IPS DF 6.9 (cell line): ENCODE measurements at regions not wholly inside any gene's neighbourhood (a gene's known extent, or its start where the extent isn't known, plus 50 kb on each side); places are given as distances from the start of the nearest gene placed in this dataset.

ENCODE experiments used
- DNase-seq: peaks from one replicate; pipeline ENCODE4 v3.0.0-alpha.2; 2013; ENCODE audit warnings: low read depth, low spot score
- H3K27ac ChIP-seq: one replicate; pipeline ENCODE4 v1.5.1; 2013; ENCODE audit warnings: low read length, control low read depth
- H3K27me3 ChIP-seq: 2 replicates; pipeline ENCODE4 v1.6.1; 2013; ENCODE audit warnings: mild to moderate bottlenecking, low read length; ENCODE audit not compliant: control insufficient read depth, insufficient read depth
- H3K36me3 ChIP-seq: 2 replicates; pipeline ENCODE4 v1.6.1; 2013; ENCODE audit warnings: low read length; ENCODE audit not compliant: control insufficient read depth, insufficient read depth
- H3K4me1 ChIP-seq: 2 replicates; pipeline ENCODE4 v1.6.1; 2013; ENCODE audit warnings: low read length; ENCODE audit not compliant: control insufficient read depth, insufficient read depth
- H3K4me3 ChIP-seq: 2 replicates; pipeline ENCODE4 v1.5.1; 2013; ENCODE audit warnings: mild to moderate bottlenecking, low read length
- H3K9me3 ChIP-seq: 2 replicates; pipeline ENCODE4 v1.6.1; 2013; ENCODE audit warnings: low read length, inconsistent platforms; ENCODE audit not compliant: control insufficient read depth, insufficient read depth
- WGBS: extraction: QIAGEN DNeasy Blood & Tissue Kit; methylation state at CpG from one replicate; pipeline ENCODE4 v1.1.7; 2013; ENCODE audit warnings: mixed read lengths, missing lambda C conversion rate; ENCODE audit not compliant: insufficient read length, insufficient coverage; 5-methylcytosine and 5-hydroxymethylcytosine counted together

DNA sequence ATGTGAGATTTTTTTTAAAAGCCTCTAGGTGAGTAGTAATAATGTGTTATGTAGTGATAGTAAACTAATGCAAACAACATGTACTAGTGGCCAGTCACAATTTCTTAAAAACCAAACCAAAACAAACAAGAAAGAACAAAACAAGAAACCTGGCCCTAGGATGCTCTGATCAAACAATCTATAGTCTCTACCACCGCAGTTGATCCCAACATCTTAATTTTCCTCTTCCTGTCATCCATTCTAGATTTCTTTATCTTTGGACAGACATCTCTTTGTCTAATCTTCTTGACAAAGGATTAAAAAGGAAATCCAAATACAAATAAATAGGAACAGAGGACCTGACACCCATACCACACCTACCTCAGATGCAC is 188.2 kb upstream of the ADAMTS5 start:
- DNase-seq, result no peak
- Histone ChIP-seq H3K27me3 (no peaks in the 10 kb centered on the region), H3K27ac (no peak overlapping the region), H3K4me3 (no peak overlapping the region), H3K9me3 (no peaks in the 10 kb centered on the region), H3K4me1 (no peaks in the 10 kb centered on the region), H3K36me3 (no peaks in the 10 kb centered on the region)
- WGBS, result no CpG with 5 or more reads among the region's 1 CpG

DNA sequence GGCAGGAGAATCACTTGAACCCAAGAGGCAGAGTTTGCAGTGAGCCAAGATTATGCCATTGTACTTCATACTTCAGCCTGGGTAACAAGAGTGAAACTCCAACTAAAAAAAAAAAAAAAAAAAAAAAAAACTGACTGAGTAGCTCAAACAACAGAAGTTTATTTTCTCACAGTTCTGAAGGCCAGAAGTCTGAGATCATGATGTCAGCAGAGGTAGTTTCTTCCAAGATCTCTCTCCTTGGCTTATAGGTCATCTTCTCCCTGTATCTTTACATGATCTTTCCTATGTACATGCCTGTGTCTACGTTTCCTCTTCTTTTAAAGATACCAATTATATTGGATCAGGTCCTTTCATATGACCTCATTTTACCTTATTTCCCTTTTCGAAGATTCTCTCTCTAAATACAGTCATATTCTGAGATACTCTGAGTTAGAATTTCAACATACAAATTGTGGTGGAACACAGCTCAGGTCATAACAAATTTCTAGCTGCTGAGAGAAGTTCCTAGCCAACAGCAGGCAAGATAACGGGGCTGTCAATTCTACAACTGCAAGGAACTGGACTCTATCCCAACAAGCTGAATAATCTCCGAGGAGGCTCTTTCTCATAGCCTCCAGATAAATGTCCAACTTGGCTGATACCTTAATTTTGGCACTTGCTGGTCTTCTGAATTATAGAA is 187.7 kb upstream of the ADAMTS5 start:
- no peaks in the 10 kb centered on the region for H3K9me3 ChIP-seq
- no peak for DNase-seq
- H3K36me3 ChIP-seq, result no peaks in the 10 kb centered on the region
- WGBS, result no CpG with 5 or more reads among the region's 4 CpGs
- no peaks in the 10 kb centered on the region for H3K27me3 ChIP-seq
- no peak overlapping the region for H3K4me3 ChIP-seq
- no peaks in the 10 kb centered on the region for H3K4me1 ChIP-seq
- H3K27ac ChIP-seq, result no peak overlapping the region

DNA sequence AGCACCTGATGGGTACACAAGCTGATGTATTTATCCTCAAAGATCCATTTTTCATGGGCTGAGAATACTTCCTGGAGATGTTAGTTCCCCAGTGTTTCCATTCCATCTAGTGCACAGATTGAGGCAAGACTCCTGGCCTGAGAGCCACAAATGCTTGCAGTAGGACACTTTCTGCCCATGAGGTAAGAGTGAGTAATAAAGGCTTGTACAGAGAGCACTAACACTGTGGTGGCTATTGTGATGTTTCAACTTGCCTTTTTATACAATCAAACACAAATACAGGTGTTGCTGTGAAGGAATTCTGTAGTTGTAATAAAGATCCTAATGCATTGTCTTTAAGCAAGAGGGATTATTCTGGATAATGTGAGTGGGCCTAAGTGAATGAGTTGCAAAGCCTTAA is 186.1 kb upstream of the ADAMTS5 start:
- no peaks in the 10 kb centered on the region for H3K9me3 ChIP-seq
- DNase-seq, result no peak

DNA sequence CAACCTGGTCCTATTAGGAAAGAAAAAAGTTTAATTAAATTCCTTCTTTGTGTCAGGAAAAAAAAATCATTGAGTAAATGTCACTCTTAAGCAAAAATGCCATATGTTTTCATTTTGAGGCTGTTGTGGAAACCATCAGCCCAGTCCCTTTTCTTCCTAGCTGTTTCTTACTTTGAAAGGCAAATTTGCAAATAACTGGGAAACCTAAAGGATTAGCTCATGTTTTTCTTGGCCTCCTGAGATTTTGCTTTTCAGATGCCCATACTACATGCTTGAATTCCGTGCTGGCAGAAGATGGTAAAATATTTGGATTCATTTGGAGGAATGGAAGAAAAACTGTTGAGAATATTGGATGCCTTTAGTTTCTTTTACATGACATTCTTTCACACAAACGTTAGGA is 182.1 kb upstream of the ADAMTS5 start:
- Histone ChIP-seq H3K27me3 (no peaks in the 10 kb centered on the region), H3K4me1 (no peaks in the 10 kb centered on the region), H3K4me3 (no peak overlapping the region), H3K9me3 (no peaks in the 10 kb centered on the region), H3K27ac (no peak overlapping the region), H3K36me3 (no peaks in the 10 kb centered on the region)
- no CpG with 5 or more reads among the region's 2 CpGs for WGBS
- DNase-seq, result no peak

More for the DNA sequence above, 186.1 kb upstream of the ADAMTS5 start:
- Histone ChIP-seq H3K27ac (no peak overlapping the region), H3K27me3 (no peaks in the 10 kb centered on the region), H3K4me3 (no peak overlapping the region), H3K4me1 (no peaks in the 10 kb centered on the region), H3K36me3 (no peaks in the 10 kb centered on the region)

DNA sequence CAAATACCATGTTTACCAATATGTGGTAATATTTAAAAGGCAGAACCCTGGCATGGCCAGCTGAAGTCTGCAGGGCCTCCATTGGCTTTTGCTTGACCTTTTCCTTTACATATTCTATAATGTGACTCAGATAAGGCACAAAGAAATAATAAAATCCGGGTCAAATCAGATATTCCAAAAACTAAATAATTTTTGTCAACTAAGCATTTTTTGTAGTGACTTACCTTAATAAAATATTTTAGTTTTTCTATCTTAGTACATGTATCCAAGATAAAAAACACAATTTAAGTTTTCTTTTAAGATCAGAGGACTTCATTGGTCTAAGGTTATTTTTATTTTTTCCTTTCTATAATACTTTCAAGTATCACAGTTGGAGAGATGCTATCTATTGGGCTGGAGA is 179.4 kb upstream of the ADAMTS5 start:
- H3K27ac ChIP-seq, result no peak overlapping the region
- no peaks in the 10 kb centered on the region for H3K9me3 ChIP-seq
- no peak for DNase-seq
- no peaks in the 10 kb centered on the region for H3K27me3 ChIP-seq
- no peaks in the 10 kb centered on the region for H3K4me1 ChIP-seq
- no CpG with 5 or more reads among the region's 1 CpG for WGBS
- no peaks in the 10 kb centered on the region for H3K36me3 ChIP-seq
- H3K4me3 ChIP-seq, result no peak overlapping the region

DNA sequence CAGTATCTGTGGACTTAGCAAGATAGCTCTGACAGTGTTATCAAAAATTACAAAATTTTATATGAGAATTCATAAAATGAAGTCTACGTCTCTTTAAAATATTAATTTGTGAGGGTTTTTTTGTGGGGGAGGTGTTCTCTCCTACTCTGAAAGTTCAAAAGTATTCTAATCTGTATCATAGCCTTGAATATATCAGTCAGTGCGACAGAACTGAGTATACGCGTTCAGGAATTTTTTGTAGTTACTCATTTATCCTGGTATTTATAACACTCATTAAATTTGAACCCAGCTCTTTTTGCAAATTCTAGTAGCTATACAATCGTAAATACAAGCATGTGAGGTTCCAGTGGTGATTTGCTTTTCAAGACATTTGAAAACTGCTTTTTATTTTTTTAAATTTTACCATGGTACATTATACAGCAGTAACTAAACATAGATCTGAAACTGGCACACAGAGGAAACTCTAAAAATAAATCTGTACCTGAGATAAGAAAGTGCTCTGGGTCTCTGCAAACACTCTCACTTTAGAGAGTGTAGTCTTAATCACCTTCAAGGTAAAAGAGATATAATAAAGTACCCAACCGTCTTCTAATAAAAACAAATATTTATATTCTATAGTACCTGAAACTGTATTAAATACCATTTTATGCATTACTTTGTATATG is 178.4 kb upstream of the ADAMTS5 start:
- Histone ChIP-seq H3K27ac (no peak overlapping the region), H3K4me1 (no peaks in the 10 kb centered on the region), H3K9me3 (no peaks in the 10 kb centered on the region), H3K36me3 (no peaks in the 10 kb centered on the region), H3K4me3 (no peak overlapping the region), H3K27me3 (no peaks in the 10 kb centered on the region)
- no CpG with 5 or more reads among the region's 6 CpGs for WGBS
- DNase-seq, result no peak

DNA sequence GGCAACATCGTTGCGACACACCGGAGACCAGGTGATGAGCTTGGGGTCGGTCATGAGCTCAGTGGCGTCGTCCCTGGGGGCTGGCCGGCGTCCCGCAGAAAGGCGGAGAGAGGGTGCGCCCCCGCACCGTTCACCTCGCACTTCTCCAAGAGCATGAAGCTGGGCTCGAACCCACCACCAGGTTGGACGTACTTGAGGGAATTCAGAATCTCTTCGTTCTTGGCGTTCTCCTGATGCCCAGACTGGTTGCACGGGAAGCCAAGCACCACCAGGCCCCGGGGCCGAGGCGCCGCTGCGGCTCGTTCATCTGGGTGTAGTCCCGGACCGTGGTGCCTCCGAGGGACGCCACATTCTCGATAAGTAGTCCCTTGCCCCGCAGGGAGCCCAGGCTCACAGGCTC is 176.6 kb upstream of the ADAMTS5 start:
- WGBS, result no CpG with 5 or more reads among the region's 31 CpGs
- H3K4me3 ChIP-seq, result no peak overlapping the region
- no peaks in the 10 kb centered on the region for H3K27me3 ChIP-seq
- no peaks in the 10 kb centered on the region for H3K9me3 ChIP-seq
- H3K4me1 ChIP-seq, result no peaks in the 10 kb centered on the region
- H3K36me3 ChIP-seq, result no peaks in the 10 kb centered on the region
- H3K27ac ChIP-seq, result no peak overlapping the region
- DNase-seq, result no peak

DNA sequence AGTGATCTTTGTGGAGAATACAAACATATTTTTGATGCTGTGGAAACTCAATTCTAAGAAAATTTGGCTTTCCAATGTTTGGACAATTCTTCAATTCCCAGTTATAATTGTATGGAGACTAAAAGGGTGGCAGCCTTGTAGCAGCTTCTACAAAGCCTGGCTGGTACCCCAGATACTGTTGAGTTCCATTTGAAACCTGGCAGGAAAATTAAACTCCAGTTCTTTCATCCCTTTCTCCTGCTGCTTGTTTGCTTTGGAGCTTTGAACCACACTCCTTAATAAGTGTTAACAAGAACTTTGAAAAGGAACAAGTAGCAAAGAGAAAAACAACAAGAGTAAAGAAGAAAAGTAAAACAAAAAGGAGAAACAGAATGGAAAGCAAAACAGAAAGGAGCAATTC is 172.6 kb upstream of the ADAMTS5 start:
- H3K9me3 ChIP-seq, result no peaks in the 10 kb centered on the region
- H3K36me3 ChIP-seq, result no peaks in the 10 kb centered on the region
- H3K27me3 ChIP-seq, result no peaks in the 10 kb centered on the region
- no peak for DNase-seq
- no peak overlapping the region for H3K4me3 ChIP-seq
- H3K27ac ChIP-seq, result no peak overlapping the region
- H3K4me1 ChIP-seq, result no peaks in the 10 kb centered on the region

DNA sequence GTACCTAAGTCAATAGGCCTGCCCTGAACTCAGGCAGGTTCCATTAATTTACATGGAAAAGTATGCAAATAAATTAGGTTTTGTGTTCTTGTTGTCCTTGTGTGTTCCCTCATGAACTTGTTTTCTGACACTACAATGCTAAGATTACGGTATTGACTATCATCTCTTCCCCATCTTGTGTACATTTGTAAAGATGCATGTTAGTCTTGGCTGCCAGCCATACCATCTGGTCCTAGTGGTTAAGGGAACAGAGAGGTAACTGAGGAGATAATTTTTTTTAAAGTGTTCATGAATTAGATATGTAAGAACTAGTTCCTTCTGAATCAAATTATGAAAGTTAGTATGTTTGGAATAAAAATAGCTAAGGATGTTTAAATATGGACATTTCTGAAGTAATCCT is 167.6 kb upstream of the ADAMTS5 start:
- H3K4me1 ChIP-seq, result no peaks in the 10 kb centered on the region
- no CpG with 5 or more reads among the region's 1 CpG for WGBS
- no peak for DNase-seq
- no peak overlapping the region for H3K27ac ChIP-seq
- no peaks in the 10 kb centered on the region for H3K9me3 ChIP-seq
- no peaks in the 10 kb centered on the region for H3K27me3 ChIP-seq
- H3K4me3 ChIP-seq, result no peak overlapping the region
- no peaks in the 10 kb centered on the region for H3K36me3 ChIP-seq

DNA sequence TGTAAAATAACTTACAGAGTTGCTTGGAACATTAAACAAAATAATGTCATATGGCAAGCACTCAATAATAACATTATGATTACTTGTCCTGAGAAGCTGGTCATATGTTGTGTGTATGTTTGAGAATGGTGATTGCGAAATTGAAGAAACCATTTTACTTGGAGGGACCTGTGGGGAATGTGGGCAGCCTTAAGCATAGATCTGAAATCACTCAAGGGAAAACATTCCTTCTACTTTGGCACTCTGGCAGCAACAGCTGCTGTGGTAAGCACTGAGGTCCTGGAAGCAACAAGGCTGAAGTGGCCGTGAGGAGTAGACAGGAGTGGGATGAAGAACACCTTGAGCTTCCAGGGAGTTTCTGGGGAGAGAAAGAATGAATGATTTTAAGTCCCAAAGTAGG is 165.4 kb upstream of the ADAMTS5 start:
- Histone ChIP-seq H3K36me3 (no peaks in the 10 kb centered on the region), H3K27me3 (no peaks in the 10 kb centered on the region), H3K27ac (no peak overlapping the region), H3K9me3 (no peaks in the 10 kb centered on the region), H3K4me1 (no peaks in the 10 kb centered on the region), H3K4me3 (no peak overlapping the region)
- DNase-seq, result no peak
- WGBS, result no CpG with 5 or more reads among the region's 2 CpGs

DNA sequence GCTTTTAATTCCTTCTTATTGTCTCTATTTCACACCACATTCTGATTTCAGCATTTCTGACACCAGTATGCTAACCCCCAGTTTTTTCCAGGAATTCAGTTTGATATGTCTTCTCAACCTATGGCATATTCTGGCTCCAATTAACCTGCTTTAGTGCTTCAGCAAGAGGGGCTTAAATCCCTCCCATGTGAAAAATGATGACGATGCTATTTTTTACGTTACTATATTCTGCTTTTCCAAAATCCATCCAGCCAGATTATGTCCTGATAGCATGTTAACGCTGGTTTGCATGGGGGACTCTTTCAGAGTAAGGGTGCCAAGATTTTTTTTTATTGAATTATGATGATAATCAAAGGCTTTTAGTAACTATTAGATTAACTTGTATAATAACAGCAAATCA is 163.3 kb upstream of the ADAMTS5 start:
- H3K27me3 ChIP-seq, result no peaks in the 10 kb centered on the region
- no peak for DNase-seq
- no peaks in the 10 kb centered on the region for H3K36me3 ChIP-seq
- no peaks in the 10 kb centered on the region for H3K9me3 ChIP-seq
- whole genome bisulfite sequencing, result no CpG with 5 or more reads among the region's 3 CpGs
- no peak overlapping the region for H3K27ac ChIP-seq
- H3K4me3 ChIP-seq, result no peak overlapping the region
- no peaks in the 10 kb centered on the region for H3K4me1 ChIP-seq
